ENCODE measurements at regions not wholly inside any gene's neighbourhood (a gene's known extent, or its start where the extent isn't known, plus 50 kb on each side); places are given as distances from the start of the nearest gene placed in this dataset.

DNA sequence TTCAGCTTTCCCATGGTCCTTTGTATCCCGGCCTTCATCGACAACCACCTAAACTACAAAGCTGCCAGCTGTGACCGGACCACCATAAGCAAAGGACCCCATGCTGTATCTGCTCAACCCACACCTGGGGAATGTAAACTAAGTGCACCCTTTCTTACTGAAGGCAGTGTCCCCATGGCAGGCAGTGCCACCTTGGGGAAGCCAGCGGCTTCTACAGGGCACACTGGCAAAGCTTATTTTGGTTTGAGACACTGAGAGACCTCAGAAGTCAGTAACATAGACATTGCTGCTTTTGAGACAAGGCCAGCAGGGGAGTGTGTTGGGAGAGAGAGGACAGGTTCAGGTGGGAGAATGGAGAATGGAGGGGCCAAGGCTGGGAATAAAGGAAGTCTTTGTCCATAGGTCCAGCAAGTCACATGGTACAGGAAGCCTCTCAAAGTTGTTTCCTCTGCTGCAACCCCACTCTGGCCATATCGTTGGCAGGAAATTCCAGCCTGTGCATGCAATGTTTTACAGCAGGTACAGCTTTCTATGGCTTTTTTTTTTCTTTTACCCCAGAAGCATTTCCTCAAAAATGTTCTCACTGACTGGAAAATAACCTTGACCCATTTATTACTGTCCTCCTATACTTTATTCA lies 85.9 kb upstream of the NPVF start:
- no peak for TF ChIP-seq POLR2A (IDR thresholded peaks at IDR 0.05)
- TF ChIP-seq, protein P1, sequence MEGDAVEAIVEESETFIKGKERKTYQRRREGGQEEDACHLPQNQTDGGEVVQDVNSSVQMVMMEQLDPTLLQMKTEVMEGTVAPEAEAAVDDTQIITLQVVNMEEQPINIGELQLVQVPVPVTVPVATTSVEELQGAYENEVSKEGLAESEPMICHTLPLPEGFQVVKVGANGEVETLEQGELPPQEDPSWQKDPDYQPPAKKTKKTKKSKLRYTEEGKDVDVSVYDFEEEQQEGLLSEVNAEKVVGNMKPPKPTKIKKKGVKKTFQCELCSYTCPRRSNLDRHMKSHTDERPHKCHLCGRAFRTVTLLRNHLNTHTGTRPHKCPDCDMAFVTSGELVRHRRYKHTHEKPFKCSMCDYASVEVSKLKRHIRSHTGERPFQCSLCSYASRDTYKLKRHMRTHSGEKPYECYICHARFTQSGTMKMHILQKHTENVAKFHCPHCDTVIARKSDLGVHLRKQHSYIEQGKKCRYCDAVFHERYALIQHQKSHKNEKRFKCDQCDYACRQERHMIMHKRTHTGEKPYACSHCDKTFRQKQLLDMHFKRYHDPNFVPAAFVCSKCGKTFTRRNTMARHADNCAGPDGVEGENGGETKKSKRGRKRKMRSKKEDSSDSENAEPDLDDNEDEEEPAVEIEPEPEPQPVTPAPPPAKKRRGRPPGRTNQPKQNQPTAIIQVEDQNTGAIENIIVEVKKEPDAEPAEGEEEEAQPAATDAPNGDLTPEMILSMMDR (IDR thresholded peaks at IDR 0.05): no peak
